ENCODE measurements at regions not wholly inside any gene's neighbourhood (a gene's known extent, or its start where the extent isn't known, plus 50 kb on each side); places are given as distances from the start of the nearest gene placed in this dataset.

GRCh38 chr2:150887926-150888325 lies 373.7 kb downstream of the RBM43 start:
- no peak for DNase-seq

DNA sequence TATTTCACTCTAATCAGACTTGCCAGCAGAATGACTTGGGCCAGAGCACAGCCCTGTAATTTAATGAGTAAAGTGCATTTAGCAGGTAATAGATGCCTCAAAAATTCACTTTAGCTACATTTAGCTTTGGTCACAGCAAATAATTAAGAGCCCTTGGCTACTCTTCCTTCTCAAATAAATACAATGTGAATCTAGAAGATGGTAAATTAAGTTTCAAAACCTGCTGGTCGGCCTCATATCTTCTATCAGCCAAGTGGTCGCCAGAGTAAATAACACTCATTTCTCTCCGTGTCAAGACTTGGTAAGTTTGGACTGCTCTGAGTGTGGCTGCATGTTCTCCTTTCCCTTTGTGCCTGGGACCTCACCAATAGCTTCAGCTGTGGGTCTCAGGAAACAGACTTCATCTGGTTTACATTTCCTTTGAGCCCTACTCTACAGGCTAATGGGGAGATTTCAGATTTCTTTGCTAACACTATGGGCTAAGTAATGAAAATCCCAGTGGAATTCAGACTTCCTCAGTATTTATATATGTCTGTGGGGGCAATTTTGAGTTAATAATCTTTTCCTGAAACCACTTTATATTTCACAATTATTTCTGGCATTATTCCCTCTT lies 375.8 kb downstream of the RBM43 start:
- peak; percentile 19 for DNase-seq

GRCh38 chr2:150885236-150885635 lies 376.4 kb downstream of the RBM43 start:
- no peak for DNase-seq

DNA sequence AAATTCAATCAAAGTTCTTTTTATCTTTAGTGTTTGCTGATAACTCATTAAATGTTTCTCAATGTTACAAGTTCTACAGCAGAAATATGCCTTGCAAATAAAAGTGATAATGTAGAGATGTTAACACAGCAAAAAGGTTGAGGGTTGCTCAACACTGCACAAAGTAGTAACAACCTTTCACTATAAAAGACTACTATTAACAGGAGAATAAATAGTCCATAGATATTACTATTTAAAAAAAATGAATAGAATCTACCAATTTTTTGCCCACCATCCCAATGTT lies 378.1 kb downstream of the RBM43 start:
- DNase-seq, result no peak

GRCh38 chr2:150882751-150883612 lies 378.7 kb downstream of the RBM43 start:
- DNase-seq, result no peak

GRCh38 chr2:150880986-150881385 lies 380.7 kb downstream of the RBM43 start:
- no peak for DNase-seq

- DNase-seq, result peak; percentile 19
Measured at GRCh38 chr2:150878356-150878755, 383.3 kb downstream of the RBM43 start.

- peak; percentile 63 for DNase-seq
Measured at GRCh38 chr2:150876251-150876950, 385.3 kb downstream of the RBM43 start.

- no peak for DNase-seq
Measured at GRCh38 chr2:150873396-150873772, 385.9 kb upstream of the RND3 start.

DNA sequence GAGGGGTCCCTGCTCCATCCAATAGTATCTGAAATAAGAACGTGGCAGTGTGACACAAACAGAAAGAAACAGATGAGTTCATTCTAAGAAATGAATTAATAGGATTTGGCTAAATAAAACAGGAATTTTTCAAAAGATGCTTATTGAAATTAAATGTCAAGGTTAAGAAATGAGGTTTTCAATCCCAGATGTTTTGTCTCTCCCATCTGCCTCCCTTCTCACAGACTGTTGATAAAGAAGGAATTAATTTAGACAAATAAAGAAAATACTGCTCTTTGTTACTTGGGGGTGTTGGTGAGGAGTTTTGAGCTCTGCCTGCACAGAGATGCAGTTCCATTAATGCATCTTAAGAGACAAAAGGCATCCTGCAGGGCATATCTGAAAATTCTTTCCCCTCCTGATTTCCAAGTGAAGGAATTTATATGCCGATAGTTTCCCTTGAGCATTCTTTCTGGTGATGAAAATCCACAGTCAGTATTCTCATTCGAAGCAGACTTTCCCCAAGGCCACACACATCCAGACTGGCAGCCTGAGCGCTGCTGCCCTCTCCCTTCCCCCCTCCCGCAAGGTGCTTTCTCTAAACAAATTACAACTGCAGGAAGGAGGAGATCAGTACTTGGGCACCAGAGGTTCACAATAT lies 385.4 kb upstream of the RND3 start:
- peak; percentile 40 for DNase-seq

GRCh38 chr2:150866431-150866830 lies 379.0 kb upstream of the RND3 start:
- DNase-seq, result peak; percentile 54

- no peak for DNase-seq
Measured at GRCh38 chr2:150863691-150864090, 376.2 kb upstream of the RND3 start.

GRCh38 chr2:150860301-150860700 lies 372.8 kb upstream of the RND3 start:
- no peak for DNase-seq

- DNase-seq, result no peak
Measured at GRCh38 chr2:150859877-150860276, 372.4 kb upstream of the RND3 start.

GRCh38 chr2:150859162-150859561 lies 371.7 kb upstream of the RND3 start:
- no peak for DNase-seq

GRCh38 chr2:150858382-150858781 lies 370.9 kb upstream of the RND3 start:
- DNase-seq, result no peak

DNA sequence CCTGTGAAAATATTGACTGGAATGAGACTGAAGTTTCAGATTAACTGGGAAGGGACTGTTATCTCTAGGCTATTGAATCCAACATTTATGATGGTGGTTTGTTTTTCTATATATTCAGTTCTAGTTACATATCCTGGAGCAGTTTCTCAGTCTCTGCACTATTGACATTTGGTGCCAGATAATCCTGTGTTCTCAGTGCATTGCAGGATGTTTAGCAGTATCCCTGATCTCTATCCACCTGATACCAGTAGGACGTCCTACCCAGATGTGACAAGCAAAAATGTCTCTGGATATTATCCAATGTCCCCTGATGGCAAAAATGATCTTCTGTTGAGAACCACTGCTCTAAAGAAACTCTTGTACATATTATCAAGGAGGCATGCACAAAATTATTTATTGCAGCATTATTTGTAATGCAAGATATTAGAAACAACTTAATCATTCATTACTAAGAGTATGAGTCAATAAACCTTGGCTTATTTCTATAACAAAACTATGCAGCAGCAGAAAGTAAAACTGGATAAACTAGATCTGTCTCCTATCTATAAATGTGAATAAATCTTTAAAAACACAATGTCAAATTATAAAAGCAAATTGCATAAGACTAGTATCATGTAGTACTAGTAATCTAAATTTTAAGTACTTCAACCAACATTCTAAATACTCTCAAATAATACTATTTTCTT lies 369.3 kb upstream of the RND3 start:
- no peak for DNase-seq

DNA sequence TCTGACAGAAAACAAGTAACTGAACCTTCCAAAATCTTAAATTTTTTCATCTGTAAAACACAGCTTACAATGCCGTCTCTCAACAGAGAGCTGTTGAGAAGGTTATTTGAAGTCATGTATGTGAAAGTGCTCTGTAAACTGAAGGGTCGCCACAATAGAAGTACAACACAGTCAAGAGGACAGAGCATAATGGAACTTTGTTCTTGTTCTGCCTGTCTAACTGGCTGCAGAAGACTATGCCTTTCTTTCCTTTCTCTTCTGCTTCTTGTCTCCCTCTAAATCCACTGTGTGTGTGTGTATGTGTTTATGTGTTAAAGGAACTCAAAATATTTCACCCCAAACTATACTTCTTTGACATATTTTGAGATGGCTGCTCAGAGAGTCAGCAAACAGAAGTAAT lies 365.8 kb upstream of the RND3 start:
- no peak for DNase-seq

DNA sequence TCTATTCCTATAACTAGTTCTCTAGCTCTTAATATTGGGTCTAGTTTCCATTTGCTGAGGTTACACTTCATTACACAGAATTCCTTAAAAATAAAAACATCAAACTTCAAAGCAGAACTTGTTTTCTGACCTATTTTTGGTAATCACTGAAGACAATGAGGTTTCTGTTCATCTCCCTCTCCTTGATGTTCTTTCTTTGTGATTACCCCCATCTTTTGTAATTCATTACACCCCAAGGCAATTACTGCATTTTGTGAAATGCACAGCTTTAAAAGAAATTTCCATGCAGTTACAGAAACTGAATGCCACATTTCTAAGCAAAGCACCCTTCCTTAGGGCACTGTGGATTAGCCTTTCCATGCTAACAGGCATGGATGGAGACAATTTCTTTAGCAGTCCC lies 363.2 kb upstream of the RND3 start:
- DNase-seq, result no peak

DNA sequence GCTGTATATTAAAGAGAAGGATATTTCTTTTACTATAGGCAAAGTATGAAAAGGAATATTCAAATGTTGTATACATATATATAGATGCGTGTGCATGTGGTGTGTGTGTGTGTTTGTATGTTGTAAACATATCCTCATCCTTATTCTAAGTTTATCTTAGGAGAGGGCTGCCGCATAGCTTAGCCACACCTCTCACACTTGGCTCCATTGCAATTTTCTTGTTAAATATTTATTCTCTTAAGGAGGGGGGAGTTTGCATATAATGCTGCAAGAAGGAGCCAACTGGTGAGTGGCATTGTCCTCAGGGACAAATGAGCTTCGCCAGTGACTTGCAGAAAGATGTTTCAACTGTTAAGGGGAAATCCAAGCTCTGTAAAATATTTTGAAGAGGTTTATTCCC lies 360.1 kb upstream of the RND3 start:
- no peak for DNase-seq

DNA sequence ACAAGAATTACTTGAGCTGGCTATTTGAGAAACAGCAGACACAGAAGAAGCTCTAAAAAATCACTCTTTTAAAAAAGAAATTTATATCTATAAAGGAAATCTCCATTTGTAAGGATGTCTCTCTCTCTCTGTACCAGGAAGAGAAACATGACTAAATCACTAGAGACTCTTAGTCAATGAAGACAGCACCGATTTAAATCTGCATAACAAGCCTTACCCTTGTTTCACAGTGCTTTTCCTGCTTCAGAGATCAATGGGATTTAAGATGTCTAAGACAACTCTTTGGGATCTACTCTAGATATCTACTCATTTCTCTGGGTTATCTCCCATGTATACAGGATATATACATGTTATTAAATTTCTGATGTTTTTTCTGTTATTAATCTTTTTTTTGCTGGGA lies 359.2 kb upstream of the RND3 start:
- DNase-seq, result no peak

DNA sequence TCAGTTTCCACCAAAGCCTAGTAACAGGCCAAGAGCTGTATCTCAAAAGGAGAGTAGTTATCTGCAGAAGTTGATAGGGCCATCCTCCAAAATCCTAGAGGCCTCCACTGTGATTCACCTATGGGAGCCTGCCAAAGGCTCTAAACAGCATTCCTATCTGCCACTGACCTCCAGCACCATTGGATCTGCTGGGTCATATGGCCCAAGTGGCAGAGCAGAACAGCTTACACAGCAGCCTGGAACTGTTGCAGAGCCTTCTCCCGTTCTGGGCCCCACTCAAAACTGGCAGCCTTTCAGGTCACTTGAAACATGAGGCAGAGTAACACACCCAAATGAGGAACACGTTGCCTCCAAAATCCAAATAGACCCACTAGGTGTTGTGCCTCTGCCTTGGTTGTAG lies 345.2 kb upstream of the RND3 start:
- DNase-seq, result no peak

DNA sequence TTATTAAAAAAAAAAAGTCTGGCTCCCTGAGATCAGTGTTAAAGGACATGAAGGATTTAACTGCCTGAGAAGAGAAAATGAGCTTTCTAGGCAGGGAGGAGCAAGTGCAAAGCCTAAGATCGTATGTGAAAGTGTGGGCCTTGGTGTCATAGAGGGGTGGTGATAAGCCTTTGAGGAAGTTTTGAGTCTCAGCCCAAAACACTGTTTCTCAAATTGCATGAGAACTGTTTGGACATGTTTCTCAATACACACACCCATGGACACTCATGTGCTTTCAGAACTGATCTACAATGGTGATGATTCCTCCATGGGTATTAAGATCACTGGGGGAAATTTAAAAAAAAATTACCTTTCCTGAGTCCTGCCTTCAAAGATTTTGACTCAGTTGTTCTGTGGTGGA lies 336.7 kb upstream of the RND3 start:
- no peak for DNase-seq
